ENCODE measurements at regions not wholly inside any gene's neighbourhood (a gene's known extent, or its start where the extent isn't known, plus 50 kb on each side); places are given as distances from the start of the nearest gene placed in this dataset.
A peak's percentile ranks its signal among the peaks of the same experiment; 100 is the strongest.

DNA sequence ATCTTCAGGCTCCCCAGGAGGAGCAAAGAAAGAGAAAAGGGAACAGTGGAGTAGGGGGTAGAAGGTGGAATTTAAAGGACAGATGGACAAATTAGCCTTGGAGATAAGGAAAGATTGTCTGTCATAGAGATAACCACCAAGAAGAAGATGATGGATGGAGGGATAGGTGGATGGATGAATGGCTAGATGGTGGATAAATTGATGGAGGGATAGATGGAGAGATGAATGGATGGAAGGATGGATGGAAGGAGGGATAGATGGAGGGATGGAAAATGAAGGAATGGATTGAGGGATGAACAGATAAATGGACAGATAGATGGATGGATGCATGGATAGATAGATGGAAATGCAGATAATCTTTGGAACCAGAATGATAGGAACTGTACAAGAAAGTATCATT is 102.8 kb downstream of the TNFAIP3 start:
- H3K27me3 ChIP-seq (ENCODE audit: insufficient read depth, poor library complexity, severe bottlenecking): no peaks in the 10 kb centered on the region
- TF ChIP-seq CTCF (IDR thresholded peaks at IDR 0.05; ENCODE audit: insufficient read depth, low read length): no peak
- no peak for TF ChIP-seq GABPA (IDR thresholded peaks at IDR 0.05; ENCODE audit: low read depth)
- no peak for TF ChIP-seq SPI1 (IDR thresholded peaks at IDR 0.05; ENCODE audit: borderline replicate concordance, low read depth)
- no peak for TF ChIP-seq POLR2AphosphoS5 (IDR thresholded peaks at IDR 0.05; ENCODE audit: low read depth)
- DNase-seq (ENCODE audit: low read depth in 1 of 2, low spot score in 1 of 2): no peak
- no peak overlapping the region for H3K4me3 ChIP-seq (replicated peaks; ENCODE audit: insufficient read depth, low read length)
- peak overlapping the region; percentile 87 for H3K27ac ChIP-seq (replicated peaks)

DNA sequence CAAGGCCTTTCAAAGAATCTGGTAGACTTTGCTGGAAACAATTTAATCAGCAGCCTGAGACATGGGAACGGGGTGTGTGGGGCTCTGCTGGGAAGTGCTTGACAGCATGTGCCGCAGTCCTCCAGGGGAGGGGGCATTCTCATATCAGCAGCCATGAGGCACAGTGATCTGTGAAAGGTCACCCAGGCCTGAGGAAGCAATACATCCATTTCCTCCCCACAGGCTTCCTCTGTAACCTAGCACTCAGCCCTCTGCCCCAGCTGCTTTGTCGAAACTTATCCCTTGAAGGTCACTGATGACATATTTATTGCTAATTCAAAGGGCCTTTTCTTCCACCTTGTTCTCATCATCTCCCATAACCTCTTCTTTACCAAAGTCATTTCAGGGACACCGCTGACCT is 103.3 kb downstream of the TNFAIP3 start:
- no peaks in the 10 kb centered on the region for H3K27me3 ChIP-seq (ENCODE audit: insufficient read depth, poor library complexity, severe bottlenecking)
- TF ChIP-seq POLR2AphosphoS5 (IDR thresholded peaks at IDR 0.05; ENCODE audit: low read depth) (no peak), CTCF (IDR thresholded peaks at IDR 0.05; ENCODE audit: insufficient read depth, low read length) (no peak), REST (IDR thresholded peaks at IDR 0.05; ENCODE audit: insufficient replicate concordance, low read depth) (no peak), SPI1 (IDR thresholded peaks at IDR 0.05; ENCODE audit: borderline replicate concordance, low read depth) (no peak), GABPA (IDR thresholded peaks at IDR 0.05; ENCODE audit: low read depth) (no peak)
- DNase-seq (ENCODE audit: low read depth in 1 of 2, low spot score in 1 of 2): no peak
- peak overlapping the region; percentile 87; the same call in 1 of the 2 replicates for H3K27ac ChIP-seq (replicated peaks)
- no peak overlapping the region for H3K4me3 ChIP-seq (replicated peaks; ENCODE audit: insufficient read depth, low read length)

DNA sequence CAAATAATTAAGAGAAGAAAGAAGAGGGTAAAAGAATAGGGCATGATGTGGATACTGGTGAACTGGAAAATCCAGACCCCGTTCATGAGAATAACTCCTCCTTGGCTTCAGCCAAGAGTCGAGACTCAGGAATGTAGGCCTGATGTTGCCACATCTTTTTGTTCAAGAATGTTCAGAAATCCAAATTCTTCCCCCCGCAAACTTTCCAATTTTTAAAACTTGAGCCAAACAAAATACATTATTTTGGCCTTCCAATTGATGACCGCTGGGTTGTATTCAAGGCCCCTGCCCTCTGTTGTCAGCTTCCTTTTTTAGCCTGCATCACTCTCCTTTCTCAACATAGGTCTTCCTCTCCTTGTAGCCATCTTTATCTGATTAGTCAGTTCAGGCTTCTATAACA is 106.1 kb downstream of the TNFAIP3 start:
- Histone ChIP-seq H3K4me3 (replicated peaks; ENCODE audit: insufficient read depth, low read length) (no peak overlapping the region), H3K27me3 (ENCODE audit: insufficient read depth, poor library complexity, severe bottlenecking) (no peaks in the 10 kb centered on the region), H3K27ac (replicated peaks) (no peak overlapping the region)
- TF ChIP-seq SPI1 (IDR thresholded peaks at IDR 0.05; ENCODE audit: borderline replicate concordance, low read depth) (no peak), GABPA (IDR thresholded peaks at IDR 0.05; ENCODE audit: low read depth) (no peak), POLR2AphosphoS5 (IDR thresholded peaks at IDR 0.05; ENCODE audit: low read depth) (no peak), REST (IDR thresholded peaks at IDR 0.05; ENCODE audit: insufficient replicate concordance, low read depth) (no peak), CTCF (IDR thresholded peaks at IDR 0.05; ENCODE audit: insufficient read depth, low read length) (no peak)
- no peak for DNase-seq (ENCODE audit: low read depth in 1 of 2, low spot score in 1 of 2)
